ENCODE measurements at regions not wholly inside any gene's neighbourhood (a gene's known extent, or its start where the extent isn't known, plus 50 kb on each side); places are given as distances from the start of the nearest gene placed in this dataset.
A peak's percentile ranks its signal among the peaks of the same experiment; 100 is the strongest.

DNA sequence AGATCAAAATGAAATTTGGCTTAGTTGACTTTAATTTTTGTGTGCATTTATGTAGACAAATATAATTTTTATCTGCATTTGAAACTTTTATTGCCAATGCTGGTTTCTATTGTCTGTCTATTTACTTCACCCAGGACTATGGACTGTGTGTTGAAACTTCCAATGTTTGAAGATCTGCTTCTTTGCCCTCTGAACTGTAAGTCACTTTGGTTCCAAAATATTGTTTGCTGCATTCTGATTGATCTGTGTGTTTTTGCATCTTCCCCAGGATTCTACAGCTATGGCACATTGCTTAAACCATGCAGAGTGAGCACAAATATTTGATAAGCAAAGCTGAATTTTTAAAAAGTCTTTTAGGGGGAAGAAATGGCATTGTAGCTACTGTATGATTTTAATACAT, 131.0 kb upstream of the SOX5 start (continued):
- TF ChIP-seq ZNF549 (CRISPR knock-in tag; IDR thresholded peaks at IDR 0.05) (no peak), ZNF546 (CRISPR knock-in tag; conservative IDR thresholded peaks at IDR 0.05) (no peak), TAF15 (IDR thresholded peaks at IDR 0.05; ENCODE audit: low read depth, low read length, poor library complexity, severe bottlenecking) (no peak), ZSCAN25 (CRISPR knock-in tag; IDR thresholded peaks at IDR 0.05) (no peak), GPN1 (CRISPR knock-in tag; IDR thresholded peaks at IDR 0.05; ENCODE audit: borderline replicate concordance) (no peak), KMT2A (CRISPR knock-in tag; IDR thresholded peaks at IDR 0.05) (no peak; the same call in 1 of the 2 replicates), AGO1 (IDR thresholded peaks at IDR 0.05; ENCODE audit: low read depth, low read length, poor library complexity, severe bottlenecking) (no peak), HDAC2 (CRISPR knock-in tag; IDR thresholded peaks at IDR 0.05) (peak; percentile 96), ZNF776 (CRISPR knock-in tag; IDR thresholded peaks at IDR 0.05) (no peak), MAZ (IDR thresholded peaks at IDR 0.05; ENCODE audit: borderline replicate concordance, low read depth, low read length) (no peak), MAZ (CRISPR knock-in tag; IDR thresholded peaks at IDR 0.05; ENCODE audit: low read depth) (no peak), BCL6 (CRISPR knock-in tag; IDR thresholded peaks at IDR 0.05) (peak; percentile 84), ZNF335 (CRISPR knock-in tag; IDR thresholded peaks at IDR 0.05) (no peak), ZNF274 (CRISPR knock-in tag; IDR thresholded peaks at IDR 0.05) (no peak), ZNF224 (CRISPR knock-in tag; IDR thresholded peaks at IDR 0.05) (no peak), SP4 (CRISPR knock-in tag; IDR thresholded peaks at IDR 0.05) (no peak), RCOR2 (CRISPR knock-in tag; IDR thresholded peaks at IDR 0.05) (peak; percentile 96), CHD2 (IDR thresholded peaks at IDR 0.05; ENCODE audit: low read depth, low read length) (no peak), ESRRA (CRISPR knock-in tag; IDR thresholded peaks at IDR 0.05; ENCODE audit: low read depth) (peak; percentile 72; the same call in 1 of the 2 replicates), DNMT1 (CRISPR knock-in tag; IDR thresholded peaks at IDR 0.05) (no peak), ZSCAN31 (CRISPR knock-in tag; IDR thresholded peaks at IDR 0.05; ENCODE audit: low read depth) (no peak), HOXA3 (CRISPR knock-in tag; IDR thresholded peaks at IDR 0.05) (0 out of 2 replicates have a peak, but pooled peaks have one; percentile 43), RARG (CRISPR knock-in tag; IDR thresholded peaks at IDR 0.05; ENCODE audit: low read depth) (no peak), ZNF737 (CRISPR knock-in tag; IDR thresholded peaks at IDR 0.05; ENCODE audit: borderline replicate concordance) (no peak), ZNF747 (CRISPR knock-in tag; IDR thresholded peaks at IDR 0.05; ENCODE audit: borderline replicate concordance) (no peak), NFE2 (CRISPR knock-in tag; IDR thresholded peaks at IDR 0.05) (no peak), GATAD1 (CRISPR knock-in tag; IDR thresholded peaks at IDR 0.05) (no peak), ZFYVE20 (CRISPR knock-in tag; IDR thresholded peaks at IDR 0.05; ENCODE audit: borderline replicate concordance, low read depth) (no peak), ONECUT2 (CRISPR knock-in tag; IDR thresholded peaks at IDR 0.05) (peak; percentile 92), ZKSCAN1 (IDR thresholded peaks at IDR 0.05; ENCODE audit: low read length) (no peak)
- TF ChIP-seq, protein P1, sequence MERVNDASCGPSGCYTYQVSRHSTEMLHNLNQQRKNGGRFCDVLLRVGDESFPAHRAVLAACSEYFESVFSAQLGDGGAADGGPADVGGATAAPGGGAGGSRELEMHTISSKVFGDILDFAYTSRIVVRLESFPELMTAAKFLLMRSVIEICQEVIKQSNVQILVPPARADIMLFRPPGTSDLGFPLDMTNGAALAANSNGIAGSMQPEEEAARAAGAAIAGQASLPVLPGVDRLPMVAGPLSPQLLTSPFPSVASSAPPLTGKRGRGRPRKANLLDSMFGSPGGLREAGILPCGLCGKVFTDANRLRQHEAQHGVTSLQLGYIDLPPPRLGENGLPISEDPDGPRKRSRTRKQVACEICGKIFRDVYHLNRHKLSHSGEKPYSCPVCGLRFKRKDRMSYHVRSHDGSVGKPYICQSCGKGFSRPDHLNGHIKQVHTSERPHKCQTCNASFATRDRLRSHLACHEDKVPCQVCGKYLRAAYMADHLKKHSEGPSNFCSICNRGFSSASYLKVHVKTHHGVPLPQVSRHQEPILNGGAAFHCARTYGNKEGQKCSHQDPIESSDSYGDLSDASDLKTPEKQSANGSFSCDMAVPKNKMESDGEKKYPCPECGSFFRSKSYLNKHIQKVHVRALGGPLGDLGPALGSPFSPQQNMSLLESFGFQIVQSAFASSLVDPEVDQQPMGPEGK (CRISPR knock-in tag; IDR thresholded peaks at IDR 0.05): peak; percentile 52
- TF ChIP-seq, protein P2, sequence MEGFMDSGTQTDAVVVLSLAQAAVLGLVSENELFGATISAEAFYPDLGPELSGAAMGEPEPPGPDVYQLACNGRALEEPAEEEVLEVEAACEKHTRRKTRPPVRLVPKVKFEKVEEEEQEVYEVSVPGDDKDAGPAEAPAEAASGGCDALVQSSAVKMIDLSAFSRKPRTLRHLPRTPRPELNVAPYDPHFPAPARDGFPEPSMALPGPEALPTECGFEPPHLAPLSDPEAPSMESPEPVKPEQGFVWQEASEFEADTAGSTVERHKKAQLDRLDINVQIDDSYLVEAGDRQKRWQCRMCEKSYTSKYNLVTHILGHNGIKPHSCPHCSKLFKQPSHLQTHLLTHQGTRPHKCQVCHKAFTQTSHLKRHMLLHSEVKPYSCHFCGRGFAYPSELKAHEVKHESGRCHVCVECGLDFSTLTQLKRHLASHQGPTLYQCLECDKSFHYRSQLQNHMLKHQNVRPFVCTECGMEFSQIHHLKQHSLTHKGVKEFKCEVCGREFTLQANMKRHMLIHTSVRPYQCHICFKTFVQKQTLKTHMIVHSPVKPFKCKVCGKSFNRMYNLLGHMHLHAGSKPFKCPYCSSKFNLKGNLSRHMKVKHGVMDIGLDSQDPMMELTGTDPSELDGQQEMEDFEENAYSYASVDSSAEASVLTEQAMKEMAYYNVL (CRISPR knock-in tag; IDR thresholded peaks at IDR 0.05; ENCODE audit: borderline replicate concordance): 0 out of 2 replicates have a peak, but pooled peaks have one; percentile 50

Measured in HepG2 (cell line).